Right renal pelvis (tissue), 4 donors: ENCODE measurements at regions not wholly inside any gene's neighbourhood (a gene's known extent, or its start where the extent isn't known, plus 50 kb on each side); places are given as distances from the start of the nearest gene placed in this dataset.
"Not testable (repeated sequence)": the region's sequence is repeated elsewhere in the genome, so short reads cannot be mapped to it uniquely, and the experiment has no call there.

Experiments used
- DNase-seq, 4 donors: peaks; one replicate each; pipeline ENCODE4 v3.0.0-alpha.2; 2013; ENCODE audit warnings: low read depth in 4 of 4, low spot score in 3 of 4, missing footprints in 1 of 4

GRCh38 chr15:79161837-79162508, 71.4 kb upstream of the RASGRF1 start:
- no peak for DNase-seq

DNA sequence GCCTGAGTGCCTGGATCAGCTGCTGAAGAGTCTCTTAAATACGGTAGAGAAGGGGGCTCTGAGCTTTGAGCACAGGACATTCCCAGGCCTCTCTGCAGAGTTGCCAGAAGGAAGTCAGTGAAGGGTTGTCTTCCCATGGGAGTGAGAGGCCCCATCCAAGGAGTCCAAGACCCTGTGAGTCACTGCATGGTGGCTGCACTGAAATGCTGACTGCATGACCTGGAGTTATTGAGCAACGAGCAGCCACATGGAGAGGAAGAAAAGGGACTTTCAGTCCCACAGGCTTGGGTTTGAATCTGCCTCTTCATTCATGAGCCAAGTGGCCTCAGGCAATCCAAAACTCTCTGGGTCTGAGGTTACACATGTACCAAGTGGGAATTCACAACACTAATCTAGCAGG, 69.6 kb upstream of the RASGRF1 start:
- DNase-seq, result no peak

DNA sequence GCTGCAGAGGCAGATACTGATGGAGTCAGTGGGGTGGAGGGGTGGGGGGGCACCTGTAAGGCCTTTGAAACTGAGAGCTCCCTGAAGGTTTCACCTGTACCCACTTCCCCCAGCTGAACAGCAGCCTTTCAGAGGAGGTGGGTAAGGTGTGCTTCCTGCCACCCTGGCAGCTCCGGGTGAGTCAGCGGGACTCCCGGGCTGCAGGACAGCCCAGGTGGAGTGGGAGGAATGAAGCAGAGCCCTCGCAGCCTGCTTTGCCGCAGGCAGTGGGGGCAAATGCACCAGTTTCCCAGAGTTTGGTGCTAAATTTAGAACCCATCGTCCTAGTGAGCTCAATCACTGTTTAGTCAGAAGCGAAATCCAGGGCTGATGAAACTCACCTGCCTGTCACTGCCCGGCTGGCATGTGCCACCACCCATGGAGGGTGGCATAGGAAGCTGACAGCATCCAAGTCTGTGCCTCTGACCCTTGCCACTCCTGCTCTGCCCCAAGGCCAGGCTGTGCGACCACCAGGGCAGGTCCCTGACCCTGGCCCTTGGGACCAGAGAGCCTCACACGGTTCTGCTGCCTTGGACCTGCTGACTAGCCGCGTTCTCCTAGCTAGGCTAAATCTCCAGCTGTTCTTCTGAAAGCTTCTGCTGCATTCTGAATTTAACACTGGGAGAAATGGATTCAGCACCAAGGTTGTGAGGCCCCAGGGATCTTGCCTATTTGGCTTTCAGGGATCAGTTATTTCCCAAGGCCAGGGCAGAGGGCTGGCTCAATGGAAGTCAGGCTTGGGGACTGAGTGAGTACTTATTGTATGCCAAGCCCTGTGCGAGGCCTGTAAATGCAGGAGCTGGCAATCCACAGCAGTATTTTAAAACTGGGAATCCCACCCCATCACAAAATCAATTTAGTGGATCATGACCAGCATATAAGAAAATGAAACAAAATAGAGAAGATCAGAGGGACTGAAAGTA, 67.3 kb upstream of the RASGRF1 start:
- DNase-seq, result no peak

GRCh38 chr15:79156704-79157375, 66.3 kb upstream of the RASGRF1 start:
- DNase-seq, result no peak

- peak in 3 of 4 donors; percentile 20 to 30 (median 22) for DNase-seq
These were observed 64.0 kb upstream of the RASGRF1 start for GRCh38 chr15:79154483-79155135.

- not testable (repeated sequence) for DNase-seq
These were observed 53.7 kb upstream of the RASGRF1 start for GRCh38 chr15:79144290-79144689.

- DNase-seq, result no peak
These were observed 50.4 kb upstream of the RASGRF1 start for GRCh38 chr15:79140846-79141570.
